NCI-H2196 (cell line): ENCODE measurements at regions not wholly inside any gene's neighbourhood (a gene's known extent, or its start where the extent isn't known, plus 50 kb on each side); places are given as distances from the start of the nearest gene placed in this dataset.
"Not testable (repeated sequence)": the region's sequence is repeated elsewhere in the genome, so short reads cannot be mapped to it uniquely, and the experiment has no call there.

ENCODE experiments used
- DNase-seq: peaks from one replicate; lab custom pipeline; 2025; ENCODE audit not compliant: unreplicated experiment; lab: John Stamatoyannopoulos, UW

GRCh38 chr7:149569025-149569725 is 71.6 kb upstream of the ZNF746 start:
- no peak for DNase-seq

- no peak for DNase-seq
These were observed 70.6 kb upstream of the ZNF746 start for GRCh38 chr7:149568218-149568617.

- no peak for DNase-seq
These were observed 68.5 kb upstream of the ZNF746 start for GRCh38 chr7:149566103-149566502.

GRCh38 chr7:149565096-149565382 is 67.4 kb upstream of the ZNF746 start:
- DNase-seq = no peak

GRCh38 chr7:149564340-149565095 is 66.9 kb upstream of the ZNF746 start:
- no peak for DNase-seq

GRCh38 chr7:149562602-149563001 is 65.0 kb upstream of the ZNF746 start:
- DNase-seq = no peak

- no peak for DNase-seq
These were observed 63.5 kb upstream of the ZNF746 start for GRCh38 chr7:149561072-149561471.

GRCh38 chr7:149559711-149560110 is 62.1 kb upstream of the ZNF746 start:
- no peak for DNase-seq

- DNase-seq = no peak
These were observed 60.7 kb upstream of the ZNF746 start for GRCh38 chr7:149558149-149558861.

GRCh38 chr7:149556525-149556924 is 58.9 kb upstream of the ZNF746 start:
- not testable (repeated sequence) for DNase-seq

GRCh38 chr7:149554821-149555220 is 57.2 kb upstream of the ZNF746 start:
- not testable (repeated sequence) for DNase-seq

- not testable (repeated sequence) for DNase-seq
These were observed 56.4 kb upstream of the ZNF746 start for GRCh38 chr7:149553991-149554390.

- no peak for DNase-seq
These were observed 55.2 kb upstream of the ZNF746 start for GRCh38 chr7:149552799-149553198.
